ENCODE measurements at regions not wholly inside any gene's neighbourhood (a gene's known extent, or its start where the extent isn't known, plus 50 kb on each side); places are given as distances from the start of the nearest gene placed in this dataset.

- H3K36me3 ChIP-seq (ENCODE audit: control insufficient read depth, insufficient read depth, low read length), result peaks cover 7% of the 10 kb centered on the region
- H3K9ac ChIP-seq (ENCODE audit: low read depth, low read length), result no peak overlapping the region
- no peaks in the 10 kb centered on the region for H3K9me3 ChIP-seq (ENCODE audit: control insufficient read depth, insufficient read depth, low read length)
- no peak overlapping the region for H3K4me3 ChIP-seq (ENCODE audit: low read depth, low read length)
- H3K27me3 ChIP-seq (ENCODE audit: control insufficient read depth, insufficient read depth, low read length), result no peaks in the 10 kb centered on the region
- no peaks in the 10 kb centered on the region for H3K4me1 ChIP-seq (ENCODE audit: control insufficient read depth, insufficient read depth, low read length)
These were observed 188.2 kb downstream of the SHANK2 start for GRCh38 chr11:71064183-71064582.

GRCh38 chr11:71063129-71063528 is 189.2 kb downstream of the SHANK2 start:
- Histone ChIP-seq H3K36me3 (ENCODE audit: control insufficient read depth, insufficient read depth, low read length) (peaks cover 8% of the 10 kb centered on the region), H3K4me1 (ENCODE audit: control insufficient read depth, insufficient read depth, low read length) (no peaks in the 10 kb centered on the region), H3K9me3 (ENCODE audit: control insufficient read depth, insufficient read depth, low read length) (no peaks in the 10 kb centered on the region)

GRCh38 chr11:71062199-71062598 is 190.2 kb downstream of the SHANK2 start:
- H3K36me3 ChIP-seq (ENCODE audit: control insufficient read depth, insufficient read depth, low read length), result peaks cover 8% of the 10 kb centered on the region
- no peaks in the 10 kb centered on the region for H3K9me3 ChIP-seq (ENCODE audit: control insufficient read depth, insufficient read depth, low read length)
- H3K4me1 ChIP-seq (ENCODE audit: control insufficient read depth, insufficient read depth, low read length), result no peaks in the 10 kb centered on the region
- H3K9ac ChIP-seq (ENCODE audit: low read depth, low read length), result no peak overlapping the region
- no peak overlapping the region for H3K4me3 ChIP-seq (ENCODE audit: low read depth, low read length)
- H3K27me3 ChIP-seq (ENCODE audit: control insufficient read depth, insufficient read depth, low read length), result no peaks in the 10 kb centered on the region

More at GRCh38 chr11:71063129-71063528, 189.2 kb downstream of the SHANK2 start:
- Histone ChIP-seq H3K4me3 (ENCODE audit: low read depth, low read length) (no peak overlapping the region), H3K27me3 (ENCODE audit: control insufficient read depth, insufficient read depth, low read length) (no peaks in the 10 kb centered on the region), H3K9ac (ENCODE audit: low read depth, low read length) (no peak overlapping the region)

- Histone ChIP-seq H3K9me3 (ENCODE audit: control insufficient read depth, insufficient read depth, low read length) (no peaks in the 10 kb centered on the region), H3K27me3 (ENCODE audit: control insufficient read depth, insufficient read depth, low read length) (no peaks in the 10 kb centered on the region), H3K36me3 (ENCODE audit: control insufficient read depth, insufficient read depth, low read length) (peaks cover 13% of the 10 kb centered on the region), H3K9ac (ENCODE audit: low read depth, low read length) (no peak overlapping the region), H3K4me1 (ENCODE audit: control insufficient read depth, insufficient read depth, low read length) (no peaks in the 10 kb centered on the region), H3K4me3 (ENCODE audit: low read depth, low read length) (no peak overlapping the region)
These were observed 192.0 kb downstream of the SHANK2 start for GRCh38 chr11:71060391-71060791.

DNA sequence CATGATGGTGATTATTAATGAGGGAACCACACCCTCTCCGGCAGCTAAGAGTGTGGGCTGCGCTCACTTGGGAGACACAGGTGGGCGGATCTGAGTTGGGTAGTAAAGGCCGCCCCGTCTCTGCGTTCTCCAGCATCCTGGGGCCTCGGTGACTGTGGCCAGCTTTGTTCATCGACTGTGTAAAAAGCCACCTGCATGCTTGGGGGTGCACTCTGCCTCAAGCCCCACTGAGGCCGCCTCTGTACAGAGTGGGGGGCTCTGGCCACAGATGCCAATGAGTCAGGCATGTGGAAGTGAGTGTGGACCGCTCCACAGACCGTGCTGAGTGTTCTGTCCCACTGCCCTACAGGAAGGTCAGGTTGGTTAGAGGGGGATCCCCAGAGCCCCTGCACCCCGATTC is 192.7 kb downstream of the SHANK2 start:
- peaks cover 13% of the 10 kb centered on the region for H3K36me3 ChIP-seq (ENCODE audit: control insufficient read depth, insufficient read depth, low read length)
- H3K4me1 ChIP-seq (ENCODE audit: control insufficient read depth, insufficient read depth, low read length), result no peaks in the 10 kb centered on the region
- no peak overlapping the region for H3K4me3 ChIP-seq (ENCODE audit: low read depth, low read length)
- H3K9me3 ChIP-seq (ENCODE audit: control insufficient read depth, insufficient read depth, low read length), result no peaks in the 10 kb centered on the region
- no peak overlapping the region for H3K9ac ChIP-seq (ENCODE audit: low read depth, low read length)
- H3K27me3 ChIP-seq (ENCODE audit: control insufficient read depth, insufficient read depth, low read length), result no peaks in the 10 kb centered on the region

DNA sequence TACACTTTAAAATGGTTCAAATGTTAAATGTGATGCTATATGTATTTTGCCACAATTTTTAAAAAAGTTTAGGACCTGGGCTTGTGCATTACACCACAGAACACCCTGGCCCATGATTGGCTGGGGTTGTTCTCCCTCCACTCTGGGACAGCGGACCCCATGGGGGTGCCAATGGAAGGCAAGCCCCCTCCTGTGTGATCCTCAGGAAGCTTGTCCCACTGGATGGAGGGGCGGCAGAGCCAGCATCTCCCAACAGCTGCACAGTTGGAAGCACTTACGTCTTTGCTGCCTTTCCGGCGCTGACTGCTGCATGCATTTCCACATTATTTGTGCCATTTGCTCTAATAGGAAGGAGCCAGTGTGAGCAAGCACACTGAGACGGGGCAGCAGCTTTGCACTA is 196.5 kb downstream of the SHANK2 start:
- H3K9me3 ChIP-seq (ENCODE audit: control insufficient read depth, insufficient read depth, low read length), result no peaks in the 10 kb centered on the region
- no peaks in the 10 kb centered on the region for H3K4me1 ChIP-seq (ENCODE audit: control insufficient read depth, insufficient read depth, low read length)
- no peak overlapping the region for H3K4me3 ChIP-seq (ENCODE audit: low read depth, low read length)
- peaks cover 10% of the 10 kb centered on the region for H3K36me3 ChIP-seq (ENCODE audit: control insufficient read depth, insufficient read depth, low read length)
- no peaks in the 10 kb centered on the region for H3K27me3 ChIP-seq (ENCODE audit: control insufficient read depth, insufficient read depth, low read length)
- no peak overlapping the region for H3K9ac ChIP-seq (ENCODE audit: low read depth, low read length)

Measured in iPS-15b (cell line).